H4 (cell line): ENCODE measurements at regions not wholly inside any gene's neighbourhood (a gene's known extent, or its start where the extent isn't known, plus 50 kb on each side); places are given as distances from the start of the nearest gene placed in this dataset.

Experiments
- DNase-seq: peaks from one replicate; pipeline ENCODE4 v3.0.0-alpha.2; 2015; ENCODE audit warnings: low spot score

DNA sequence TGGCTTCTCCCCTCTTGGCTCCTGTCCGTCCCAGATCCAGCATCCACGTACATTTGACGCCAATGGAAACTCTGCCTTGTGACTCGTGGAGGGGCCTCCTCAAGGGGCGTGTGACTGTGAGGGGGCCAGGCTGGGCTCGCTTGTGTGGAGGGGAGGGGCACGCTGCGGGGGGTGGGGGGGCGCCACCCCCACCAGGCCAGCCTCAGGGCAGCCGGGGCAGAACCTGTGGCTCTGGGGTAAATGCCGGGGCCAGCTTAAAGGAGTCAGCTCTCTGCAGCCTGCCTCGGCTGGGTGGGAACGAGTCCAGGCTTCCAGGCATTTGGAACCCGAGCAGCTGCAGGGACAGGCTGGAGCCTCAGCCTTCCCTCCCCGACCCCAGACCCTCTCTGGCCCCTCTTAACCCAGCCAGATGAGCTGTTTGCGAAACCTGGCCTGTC is 94.1 kb downstream of the SIK1 start:
- DNase-seq: no peak

- peak; percentile 82 for DNase-seq
These were observed 94.7 kb downstream of the SIK1 start for GRCh38 chr21:43331962-43332828.

GRCh38 chr21:43331111-43331961 is 95.6 kb downstream of the SIK1 start:
- DNase-seq: no peak

- no peak for DNase-seq
These were observed 96.5 kb downstream of the SIK1 start for GRCh38 chr21:43330306-43330881.

GRCh38 chr21:43329711-43330269 is 97.1 kb downstream of the SIK1 start:
- DNase-seq: no peak

DNA sequence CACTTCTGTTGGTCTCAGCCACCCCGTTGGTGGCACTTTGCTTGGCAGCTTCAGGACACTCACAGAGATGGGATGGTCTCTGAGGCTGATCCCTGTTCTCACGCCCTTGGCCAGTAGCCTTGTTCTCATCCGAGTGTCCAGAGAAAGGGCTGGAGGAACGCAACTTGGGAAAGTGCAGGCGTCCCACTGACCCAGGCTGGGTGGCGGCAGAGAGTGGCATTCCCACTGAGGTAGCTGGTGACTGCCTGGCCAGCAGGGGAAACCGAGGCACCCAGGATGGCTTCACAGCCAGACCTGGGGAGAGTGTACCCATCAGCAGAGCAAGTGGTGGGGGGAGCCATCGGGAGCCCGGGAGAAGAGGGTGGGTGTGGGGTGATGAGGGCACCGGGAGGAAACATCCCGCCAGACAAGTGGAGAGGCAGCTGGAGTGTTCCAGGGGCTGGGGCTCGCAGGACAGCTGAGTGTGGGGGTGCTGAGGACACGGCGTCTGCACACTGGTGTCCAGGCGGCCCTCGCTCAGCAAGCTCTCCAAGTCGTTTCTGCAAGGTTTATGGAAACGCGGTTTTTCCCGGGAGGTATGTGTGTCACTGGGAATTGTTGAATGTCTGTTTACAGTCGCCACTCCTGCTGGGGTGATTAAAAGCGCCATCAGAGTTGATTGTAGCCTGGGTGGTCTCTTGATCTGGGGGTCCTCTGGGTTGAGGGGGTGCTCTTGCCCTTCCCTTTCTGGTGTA is 97.8 kb downstream of the SIK1 start:
- no peak for DNase-seq

DNA sequence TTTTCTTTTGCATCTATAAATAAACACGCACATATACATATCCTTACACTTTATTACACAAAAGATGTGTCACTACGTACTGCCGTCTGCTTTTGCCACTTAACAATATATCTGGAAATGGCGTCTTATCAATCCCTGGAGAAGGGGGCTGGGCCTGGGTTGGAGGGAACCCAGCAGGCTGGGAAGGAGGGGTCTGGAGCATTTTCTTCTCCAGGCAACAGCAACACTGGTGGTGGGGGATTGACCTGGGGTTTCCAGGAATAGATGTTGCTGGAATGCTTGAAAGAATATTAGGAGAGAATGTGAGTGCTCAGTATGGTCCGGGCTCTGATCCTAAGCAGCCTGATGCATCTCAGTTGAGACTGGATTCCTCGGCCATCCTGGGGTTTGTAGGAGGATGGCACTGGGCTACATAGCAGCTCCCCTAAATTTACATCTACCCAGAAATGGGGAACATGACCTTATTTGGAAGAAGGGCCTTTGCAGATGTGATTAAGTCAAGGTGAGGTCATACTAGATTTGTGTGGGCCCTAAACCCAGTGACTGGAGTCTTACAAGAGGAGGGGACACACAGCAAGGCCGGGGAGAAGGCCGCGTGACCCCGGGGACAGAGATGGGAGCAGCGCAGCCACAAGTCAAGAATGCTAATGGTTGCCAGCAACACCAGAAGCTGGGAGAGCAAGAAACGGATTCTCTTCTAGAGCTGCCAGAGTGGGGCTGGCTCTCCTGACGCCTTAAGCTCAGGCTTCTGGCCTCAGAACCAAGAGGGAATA is 98.6 kb downstream of the SIK1 start:
- no peak for DNase-seq

DNA sequence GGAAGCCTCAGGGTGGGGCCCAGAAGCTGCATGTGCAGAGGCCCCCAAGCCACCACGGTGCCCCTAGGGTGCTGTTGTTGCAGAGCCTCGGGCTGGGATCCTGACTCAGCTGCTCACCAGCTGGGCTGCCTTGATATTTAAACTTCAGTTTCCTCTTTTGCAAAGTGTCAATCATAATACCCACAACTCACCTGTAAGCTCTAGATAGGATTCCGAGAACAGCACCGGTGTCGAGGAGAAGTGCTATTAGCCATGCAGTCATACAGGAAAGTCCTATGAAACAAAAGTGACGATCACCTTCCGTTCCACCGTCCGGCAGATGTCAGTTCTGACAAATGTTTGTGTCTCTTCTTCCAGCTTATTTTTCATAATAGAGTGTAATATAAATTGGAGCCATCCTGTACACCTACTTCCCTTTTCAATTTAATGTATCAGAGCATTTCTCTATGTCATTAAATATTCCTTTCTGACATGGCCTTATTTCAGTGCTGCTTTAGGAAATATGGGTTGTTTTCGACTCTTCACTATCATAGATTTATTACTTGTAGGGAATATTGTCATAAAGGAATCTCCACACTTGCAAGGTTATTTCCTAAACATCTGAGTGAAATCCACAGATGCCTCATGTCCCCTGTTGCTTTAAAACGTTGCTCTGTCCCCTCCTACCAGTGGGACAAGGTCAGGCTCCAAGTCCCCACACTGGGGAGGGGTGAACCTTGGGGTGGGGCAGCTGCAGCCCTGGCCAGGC is 100.8 kb downstream of the SIK1 start:
- DNase-seq: no peak

GRCh38 chr21:43325036-43325435 is 101.9 kb downstream of the SIK1 start:
- DNase-seq: no peak

- no peak for DNase-seq
These were observed 102.3 kb downstream of the SIK1 start for GRCh38 chr21:43324596-43324995.

GRCh38 chr21:43323244-43324005 is 103.5 kb downstream of the SIK1 start:
- DNase-seq: no peak

DNA sequence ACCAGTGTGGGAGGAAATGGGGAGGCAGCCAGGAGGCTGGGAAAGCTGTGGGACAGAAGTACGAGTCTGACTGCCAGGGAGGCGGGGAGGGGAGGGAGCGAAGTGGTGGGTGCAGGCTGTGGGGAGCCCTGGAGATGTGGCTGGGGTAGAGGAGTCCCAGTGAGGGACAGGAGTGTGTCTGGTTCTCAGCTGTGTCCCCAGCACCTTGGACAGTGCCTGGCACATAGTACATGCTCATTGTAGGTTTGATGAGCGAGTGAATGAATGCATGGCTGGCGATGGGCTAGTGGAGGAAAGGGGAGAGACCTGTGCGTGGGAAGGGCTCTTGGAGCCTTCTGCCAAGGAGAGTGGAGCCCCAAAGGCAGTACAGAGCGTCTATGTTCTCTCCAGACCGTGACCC is 104.1 kb downstream of the SIK1 start:
- no peak for DNase-seq

- no peak for DNase-seq
These were observed 104.6 kb downstream of the SIK1 start for GRCh38 chr21:43322311-43322710.

DNA sequence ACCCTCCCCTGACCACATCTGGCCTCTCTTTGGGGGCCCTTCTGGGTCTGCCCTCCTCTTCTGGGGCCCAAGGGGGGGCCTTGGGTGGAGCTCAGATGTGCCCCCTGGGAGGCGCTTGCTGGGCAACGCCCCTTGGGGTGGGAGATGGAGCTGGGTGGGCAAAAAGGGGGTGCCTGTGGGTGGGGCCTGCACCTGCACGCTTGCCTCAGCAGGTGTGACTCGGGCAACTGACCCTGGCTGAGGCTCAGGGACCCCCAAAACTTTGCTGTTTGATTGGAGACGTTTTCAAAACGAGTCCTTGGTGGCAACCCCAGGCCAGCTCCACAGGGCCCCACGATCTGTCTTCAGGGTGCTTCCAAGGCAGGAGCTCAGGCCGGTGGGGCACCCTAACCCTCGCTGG is 105.3 kb downstream of the SIK1 start:
- no peak for DNase-seq

- DNase-seq: no peak
These were observed 105.8 kb downstream of the SIK1 start for GRCh38 chr21:43321111-43321510.

DNA sequence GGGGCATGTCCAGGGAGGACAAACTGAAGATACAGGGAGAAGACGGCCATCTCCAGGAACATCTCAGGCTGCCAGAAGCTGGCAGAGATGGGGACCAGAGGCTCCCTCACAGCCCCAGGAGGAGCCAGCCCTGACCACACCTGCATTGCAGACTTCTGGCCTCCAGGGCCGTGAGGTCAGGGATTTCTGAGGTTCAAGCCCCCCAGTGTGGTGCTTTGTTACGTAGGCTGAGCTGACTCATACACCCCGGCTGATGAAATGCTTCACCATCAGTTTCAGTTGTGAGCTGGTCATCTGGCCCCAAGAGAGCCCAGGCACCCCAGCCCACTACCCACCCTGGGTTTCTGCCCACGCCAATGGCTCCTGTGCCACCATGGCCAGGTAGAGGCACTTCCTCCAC is 106.4 kb downstream of the SIK1 start:
- no peak for DNase-seq

DNA sequence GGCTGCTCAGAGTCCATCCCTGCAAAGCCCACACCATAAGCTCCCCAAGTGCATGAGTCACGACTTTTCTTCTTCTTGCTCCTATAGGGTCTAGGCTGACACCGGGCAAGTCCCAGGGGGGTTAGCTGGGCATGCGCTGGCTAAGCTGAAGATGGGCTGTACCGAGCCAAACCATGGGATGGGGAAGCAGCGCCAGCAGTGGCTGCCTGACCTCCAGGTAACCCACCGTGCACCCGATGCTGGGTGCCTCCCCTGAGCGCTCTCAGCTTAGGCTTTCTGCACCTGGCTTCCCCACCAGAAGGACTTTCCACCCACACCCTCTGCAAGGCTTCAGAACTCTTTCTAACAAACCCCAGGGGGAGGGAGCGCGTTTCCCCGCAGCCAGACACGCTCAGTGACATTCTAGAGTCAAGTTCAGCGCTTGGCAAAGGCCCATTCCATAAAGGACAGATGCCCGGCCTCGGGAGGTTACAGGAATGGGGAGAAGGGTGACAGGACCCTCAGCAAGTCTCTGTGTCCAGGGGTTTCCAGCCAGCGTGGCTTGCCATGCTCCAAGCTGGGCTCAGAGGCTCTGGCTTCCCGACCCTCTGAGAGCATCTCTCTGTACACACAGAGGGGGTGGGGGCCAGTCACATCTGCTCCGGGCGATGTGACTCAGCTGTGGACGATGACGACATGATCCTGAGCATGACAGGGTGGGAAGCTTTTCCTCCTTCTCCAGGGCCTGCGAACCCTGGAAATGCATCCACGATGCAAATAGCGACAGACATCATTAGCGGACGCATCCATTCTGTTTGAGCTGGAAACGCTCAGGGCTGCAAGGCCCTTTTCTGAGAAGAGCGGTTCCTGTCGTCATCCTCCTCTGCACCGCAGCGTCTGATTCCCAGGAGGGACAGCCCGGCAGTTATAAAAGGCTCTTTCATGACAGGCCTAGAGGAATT is 107.8 kb downstream of the SIK1 start:
- DNase-seq: peak; percentile 58

- no peak for DNase-seq
These were observed 108.6 kb downstream of the SIK1 start for GRCh38 chr21:43318368-43318767.
